ENCODE measurements at regions not wholly inside any gene's neighbourhood (a gene's known extent, or its start where the extent isn't known, plus 50 kb on each side); places are given as distances from the start of the nearest gene placed in this dataset.

DNA sequence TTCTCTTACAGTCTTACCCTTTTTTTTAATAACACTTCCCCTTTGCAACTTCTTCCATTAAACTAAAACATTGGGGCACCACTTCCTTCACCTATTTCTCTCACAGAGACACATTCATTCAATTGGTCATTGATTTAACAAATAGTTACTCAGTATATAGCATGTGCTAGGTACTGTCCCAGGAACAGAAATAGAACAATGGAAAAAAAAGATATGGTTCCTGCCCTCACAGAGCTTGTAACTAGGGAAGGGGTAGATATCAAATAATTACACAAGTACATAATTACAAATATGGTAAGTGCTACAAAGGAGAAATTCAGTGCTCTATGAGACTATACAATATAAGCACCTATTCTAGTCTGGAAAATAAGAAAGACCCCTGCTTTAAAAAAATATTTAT is 165.5 kb upstream of the RBBP8 start:
- TF ChIP-seq, protein P1, sequence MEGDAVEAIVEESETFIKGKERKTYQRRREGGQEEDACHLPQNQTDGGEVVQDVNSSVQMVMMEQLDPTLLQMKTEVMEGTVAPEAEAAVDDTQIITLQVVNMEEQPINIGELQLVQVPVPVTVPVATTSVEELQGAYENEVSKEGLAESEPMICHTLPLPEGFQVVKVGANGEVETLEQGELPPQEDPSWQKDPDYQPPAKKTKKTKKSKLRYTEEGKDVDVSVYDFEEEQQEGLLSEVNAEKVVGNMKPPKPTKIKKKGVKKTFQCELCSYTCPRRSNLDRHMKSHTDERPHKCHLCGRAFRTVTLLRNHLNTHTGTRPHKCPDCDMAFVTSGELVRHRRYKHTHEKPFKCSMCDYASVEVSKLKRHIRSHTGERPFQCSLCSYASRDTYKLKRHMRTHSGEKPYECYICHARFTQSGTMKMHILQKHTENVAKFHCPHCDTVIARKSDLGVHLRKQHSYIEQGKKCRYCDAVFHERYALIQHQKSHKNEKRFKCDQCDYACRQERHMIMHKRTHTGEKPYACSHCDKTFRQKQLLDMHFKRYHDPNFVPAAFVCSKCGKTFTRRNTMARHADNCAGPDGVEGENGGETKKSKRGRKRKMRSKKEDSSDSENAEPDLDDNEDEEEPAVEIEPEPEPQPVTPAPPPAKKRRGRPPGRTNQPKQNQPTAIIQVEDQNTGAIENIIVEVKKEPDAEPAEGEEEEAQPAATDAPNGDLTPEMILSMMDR (IDR thresholded peaks at IDR 0.05; ENCODE audit: low read length) = no peak
- TF ChIP-seq EZH2 (IDR thresholded peaks at IDR 0.05; ENCODE audit: borderline replicate concordance, low read length) = no peak
